Globus pallidus (tissue), 1 donor: ENCODE measurements at regions not wholly inside any gene's neighbourhood (a gene's known extent, or its start where the extent isn't known, plus 50 kb on each side); places are given as distances from the start of the nearest gene placed in this dataset.
"Not testable (repeated sequence)": the region's sequence is repeated elsewhere in the genome, so short reads cannot be mapped to it uniquely, and the experiment has no call there.

Experiments used
- DNase-seq: peaks from one replicate; pipeline ENCODE4 v3.0.0-alpha.2; 2015; ENCODE audit warnings: low spot score

GRCh38 chr6:81105998-81106397, 646.5 kb downstream of the TENT5A start:
- no peak for DNase-seq

GRCh38 chr6:81098109-81098814, 654.2 kb downstream of the TENT5A start:
- no peak for DNase-seq

- DNase-seq = not testable (repeated sequence)
These were observed 656.0 kb downstream of the TENT5A start for GRCh38 chr6:81096464-81096863.

- no peak for DNase-seq
These were observed 659.4 kb downstream of the TENT5A start for GRCh38 chr6:81093051-81093450.

- no peak for DNase-seq
These were observed 664.3 kb downstream of the TENT5A start for GRCh38 chr6:81088145-81088544.

- no peak for DNase-seq
These were observed 665.5 kb downstream of the TENT5A start for GRCh38 chr6:81086991-81087390.

- DNase-seq = no peak
These were observed 667.1 kb downstream of the TENT5A start for GRCh38 chr6:81085431-81085790.

- no peak for DNase-seq
These were observed 667.6 kb downstream of the TENT5A start for GRCh38 chr6:81084776-81085430.

- DNase-seq = peak; percentile 30
These were observed 676.5 kb downstream of the TENT5A start for GRCh38 chr6:81075974-81076373.

GRCh38 chr6:81073318-81073717, 679.2 kb downstream of the TENT5A start:
- no peak for DNase-seq

- DNase-seq = no peak
These were observed 681.4 kb downstream of the TENT5A start for GRCh38 chr6:81071121-81071520.

- DNase-seq = no peak
These were observed 685.4 kb downstream of the TENT5A start for GRCh38 chr6:81067057-81067456.

GRCh38 chr6:81063891-81064290, 688.6 kb downstream of the TENT5A start:
- DNase-seq = no peak

- no peak for DNase-seq
These were observed 698.4 kb downstream of the TENT5A start for GRCh38 chr6:81054036-81054435.

- DNase-seq = no peak
These were observed 700.5 kb downstream of the TENT5A start for GRCh38 chr6:81051952-81052351.

- DNase-seq = no peak
These were observed 702.9 kb downstream of the TENT5A start for GRCh38 chr6:81049425-81050042.

GRCh38 chr6:81031416-81031815, 721.1 kb downstream of the TENT5A start:
- no peak for DNase-seq

GRCh38 chr6:81026041-81026553, 726.4 kb downstream of the TENT5A start:
- DNase-seq = no peak

GRCh38 chr6:81023709-81024108, 728.8 kb downstream of the TENT5A start:
- no peak for DNase-seq

GRCh38 chr6:81023007-81023582, 729.4 kb downstream of the TENT5A start:
- no peak for DNase-seq

GRCh38 chr6:81017586-81017985, 734.9 kb downstream of the TENT5A start:
- not testable (repeated sequence) for DNase-seq

GRCh38 chr6:81003894-81004293, 748.6 kb downstream of the TENT5A start:
- no peak for DNase-seq

- no peak for DNase-seq
These were observed 749.3 kb downstream of the TENT5A start for GRCh38 chr6:81003156-81003555.
